Muscle of leg (tissue), 3 donors: ENCODE measurements at regions not wholly inside any gene's neighbourhood (a gene's known extent, or its start where the extent isn't known, plus 50 kb on each side); places are given as distances from the start of the nearest gene placed in this dataset.
A peak's percentile ranks its signal among the peaks of the same experiment; 100 is the strongest.

Experiments used
- DNase-seq: peaks from one replicate; pipeline ENCODE4 v3.0.0; 2013
- H3K27ac ChIP-seq: one replicate; pipeline ENCODE4 v1.5.1; 2013; ENCODE audit warnings: mild to moderate bottlenecking, low read length, control low read depth
- H3K27me3 ChIP-seq: one replicate; pipeline ENCODE4 v1.6.1; 2013; ENCODE audit warnings: low read length; ENCODE audit not compliant: control insufficient read depth, insufficient read depth
- H3K36me3 ChIP-seq: one replicate; pipeline ENCODE4 v1.6.1; 2013; ENCODE audit warnings: low read length; ENCODE audit not compliant: control insufficient read depth, insufficient read depth
- H3K4me1 ChIP-seq: one replicate; pipeline ENCODE4 v1.6.1; 2013; ENCODE audit warnings: low read length; ENCODE audit not compliant: control insufficient read depth, insufficient read depth
- H3K4me3 ChIP-seq: one replicate; pipeline ENCODE4 v1.5.1; 2013; ENCODE audit warnings: low read length, control low read depth
- H3K9me3 ChIP-seq: replicated peaks from 2 replicates; pipeline ENCODE4 v1.6.1; 2013; ENCODE audit warnings: low read depth, low read length; ENCODE audit not compliant: control insufficient read depth
- WGBS: methylation state at CpG from one replicate; pipeline ENCODE4 v1.1.5; 2013; ENCODE audit warnings: missing lambda C conversion rate; ENCODE audit not compliant: insufficient coverage; 5-methylcytosine and 5-hydroxymethylcytosine counted together

DNA sequence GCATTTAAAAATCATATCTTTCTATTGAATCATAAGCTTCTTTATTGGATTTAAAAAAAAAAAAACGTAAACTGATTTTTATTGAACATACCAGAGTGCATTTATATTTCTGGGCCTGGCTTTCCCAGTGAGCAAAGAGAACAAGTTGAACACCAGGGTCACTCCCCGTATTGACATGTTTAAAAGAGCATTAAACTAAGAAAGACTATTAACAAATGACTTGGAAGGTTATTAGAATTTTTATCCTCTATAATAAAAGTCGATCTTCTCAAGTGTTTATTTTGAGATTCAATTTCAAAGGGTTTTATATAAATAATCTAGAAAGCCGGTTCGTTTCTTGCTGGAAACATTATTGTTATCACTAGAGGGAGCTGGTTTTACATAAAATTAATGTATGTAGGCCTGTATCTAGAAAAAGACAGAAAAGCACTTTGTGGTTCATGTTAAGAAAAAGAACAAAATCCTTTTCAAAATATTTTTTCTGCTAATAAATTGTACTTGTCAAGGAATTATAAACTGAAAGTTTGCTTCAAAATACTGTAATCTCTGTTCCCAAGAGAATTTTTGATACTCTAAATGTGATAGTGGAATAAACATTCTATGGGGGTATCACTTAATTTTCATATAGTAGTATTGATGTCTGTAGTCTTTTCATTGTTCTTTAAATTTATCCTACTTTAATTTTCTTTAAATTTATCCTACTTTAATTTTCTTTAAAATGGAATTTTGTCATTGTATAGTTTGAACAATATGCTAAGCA, 321.8 kb upstream of the MME start:
- no peaks in the 10 kb centered on the region for H3K4me1 ChIP-seq
- no peak overlapping the region for H3K4me3 ChIP-seq
- peak; percentile 58 for DNase-seq
- no peaks in the 10 kb centered on the region for H3K27me3 ChIP-seq
- no CpG with 5 or more reads among the region's 5 CpGs for WGBS
- no peak overlapping the region for H3K27ac ChIP-seq
- H3K36me3 ChIP-seq, result no peaks in the 10 kb centered on the region
- H3K9me3 ChIP-seq, result no peaks in the 10 kb centered on the region

DNA sequence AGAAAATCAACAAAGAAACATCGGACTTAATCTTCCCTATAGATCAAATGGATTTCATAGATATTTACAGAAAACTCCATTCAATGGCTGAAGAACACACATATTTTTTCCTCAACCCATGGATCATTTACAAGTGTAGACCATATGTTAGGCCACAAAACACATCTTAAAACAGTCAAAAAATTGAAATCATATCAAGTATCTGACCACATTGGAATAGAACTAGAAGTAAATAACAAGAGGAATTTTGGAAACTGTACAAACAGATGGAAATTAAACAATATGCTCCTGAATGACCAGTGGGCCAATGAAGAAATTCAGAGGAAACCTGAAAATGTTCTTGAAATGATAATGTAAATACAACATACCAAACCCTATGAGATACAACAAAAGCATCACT, 323.1 kb upstream of the GPR149 start:
- no peaks in the 10 kb centered on the region for H3K9me3 ChIP-seq
- H3K27ac ChIP-seq, result no peak overlapping the region
- H3K36me3 ChIP-seq, result no peaks in the 10 kb centered on the region
- H3K4me1 ChIP-seq, result no peaks in the 10 kb centered on the region
- DNase-seq, result no peak
- WGBS, result no CpG with 5 or more reads among the region's 1 CpG
- no peak overlapping the region for H3K4me3 ChIP-seq
- no peaks in the 10 kb centered on the region for H3K27me3 ChIP-seq

DNA sequence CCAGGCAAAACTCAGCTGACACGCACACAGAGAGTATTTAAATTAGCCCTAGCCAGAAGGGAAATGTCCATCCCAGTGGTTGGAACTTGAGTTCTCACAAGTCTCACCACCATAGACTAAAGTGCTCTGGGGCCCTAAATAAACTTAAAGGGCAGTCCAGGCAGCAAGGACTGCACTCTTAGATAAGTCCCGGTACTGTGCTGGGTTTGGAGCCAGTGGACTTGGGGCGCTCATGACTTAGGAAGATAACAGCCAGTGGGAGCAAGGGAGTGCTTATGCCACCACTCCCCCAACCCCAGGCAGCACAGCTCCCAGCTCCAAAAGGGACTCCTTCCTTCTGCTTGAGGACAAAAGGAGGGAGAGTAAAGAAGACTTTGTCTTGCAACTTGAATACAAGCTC, 319.5 kb upstream of the GPR149 start:
- Histone ChIP-seq H3K36me3 (no peaks in the 10 kb centered on the region), H3K9me3 (no peaks in the 10 kb centered on the region), H3K4me3 (no peak overlapping the region), H3K27ac (no peak overlapping the region), H3K4me1 (no peaks in the 10 kb centered on the region), H3K27me3 (no peaks in the 10 kb centered on the region)
- DNase-seq, result no peak
- WGBS, result no CpG with 5 or more reads among the region's 3 CpGs

DNA sequence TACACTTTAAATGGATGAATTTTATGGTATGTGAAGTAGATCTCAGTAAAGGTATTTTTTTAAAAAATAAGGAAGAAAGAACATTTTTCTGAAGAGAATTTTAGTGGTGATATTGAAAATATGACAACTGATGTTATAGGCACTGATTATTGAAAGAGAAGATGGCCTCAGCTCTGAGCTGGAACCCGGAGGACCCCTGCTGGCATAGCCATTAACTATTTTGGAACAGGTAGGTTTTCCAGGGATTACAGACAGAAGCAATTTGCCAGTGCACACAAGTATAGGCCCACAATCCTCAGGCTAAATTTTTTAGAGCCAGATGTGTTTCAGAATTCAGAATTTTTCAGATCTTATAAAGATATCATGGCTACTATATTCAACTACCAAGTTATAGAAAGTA, 315.9 kb upstream of the GPR149 start:
- Histone ChIP-seq H3K4me3 (no peak overlapping the region), H3K9me3 (peaks cover 2% of the 10 kb centered on the region), H3K4me1 (no peaks in the 10 kb centered on the region), H3K27me3 (no peaks in the 10 kb centered on the region), H3K36me3 (no peaks in the 10 kb centered on the region), H3K27ac (no peak overlapping the region)
- 14% methylated on average over 1 of the region's 1 CpG for WGBS
- DNase-seq, result no peak

DNA sequence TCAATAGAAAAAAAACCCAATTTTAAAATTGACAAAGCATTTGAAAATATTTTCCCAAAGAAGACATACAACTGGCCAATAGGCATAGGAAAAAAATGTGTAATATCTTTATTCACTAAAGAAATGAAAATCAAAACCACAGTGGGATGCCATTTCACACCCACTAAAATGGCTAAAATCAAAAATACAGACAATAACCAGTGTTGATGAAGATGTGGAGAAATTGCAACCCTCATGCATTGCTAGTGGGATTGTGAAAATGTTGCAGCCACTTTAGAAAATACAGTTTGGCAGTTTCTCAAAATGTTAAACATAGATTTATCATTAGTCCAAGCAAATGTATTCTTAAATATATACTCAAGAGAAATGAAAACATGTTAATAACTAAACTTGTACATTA, 315.1 kb upstream of the GPR149 start:
- Histone ChIP-seq H3K36me3 (no peaks in the 10 kb centered on the region), H3K4me1 (no peaks in the 10 kb centered on the region), H3K4me3 (no peak overlapping the region), H3K9me3 (peaks cover 2% of the 10 kb centered on the region), H3K27ac (no peak overlapping the region), H3K27me3 (no peaks in the 10 kb centered on the region)
- no peak for DNase-seq

DNA sequence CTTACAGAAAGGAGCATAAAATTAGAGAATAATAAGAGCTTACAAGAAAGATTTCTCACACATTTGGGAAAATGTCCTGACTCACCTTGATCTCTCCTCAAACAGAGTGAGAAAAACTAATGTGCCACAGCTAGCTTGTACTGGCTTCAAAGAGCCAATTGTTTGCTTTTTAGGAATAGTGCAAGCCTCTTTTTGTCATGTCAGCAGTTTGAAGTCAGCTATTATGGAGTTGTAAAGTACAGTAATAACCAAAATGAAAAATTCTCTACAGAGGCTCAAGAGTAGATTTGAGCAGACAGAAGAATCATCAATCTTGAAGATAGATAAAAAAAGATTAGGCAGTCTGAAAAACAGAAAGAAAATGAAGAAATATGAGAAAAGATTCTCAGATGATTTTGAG, 313.4 kb upstream of the GPR149 start:
- H3K4me1 ChIP-seq, result no peaks in the 10 kb centered on the region
- peaks cover 2% of the 10 kb centered on the region for H3K9me3 ChIP-seq
- no peak overlapping the region for H3K27ac ChIP-seq
- no peak for DNase-seq
- no peaks in the 10 kb centered on the region for H3K36me3 ChIP-seq
- H3K4me3 ChIP-seq, result no peak overlapping the region
- no peaks in the 10 kb centered on the region for H3K27me3 ChIP-seq

DNA sequence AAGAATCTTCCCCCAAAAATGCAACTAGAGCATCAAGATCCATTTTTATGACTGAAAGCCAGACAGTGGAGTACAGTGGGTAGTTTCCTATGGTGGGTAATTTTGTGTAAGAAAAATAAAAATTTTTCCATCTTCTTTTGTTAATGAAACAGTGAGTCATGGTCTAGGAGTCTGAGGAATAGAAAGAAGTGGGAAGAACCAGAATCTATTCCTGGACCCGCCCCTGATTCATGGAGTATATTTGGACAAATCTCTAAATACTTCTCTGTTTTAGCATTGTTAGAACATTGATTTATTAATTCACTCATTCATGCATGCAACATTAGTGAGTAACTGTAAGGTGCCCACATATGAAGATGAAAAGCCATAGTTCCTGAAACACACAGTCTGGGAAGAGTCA, 304.5 kb upstream of the GPR149 start:
- Histone ChIP-seq H3K27me3 (no peaks in the 10 kb centered on the region), H3K4me3 (no peak overlapping the region)
- no CpG with 5 or more reads among the region's 1 CpG for WGBS

DNA sequence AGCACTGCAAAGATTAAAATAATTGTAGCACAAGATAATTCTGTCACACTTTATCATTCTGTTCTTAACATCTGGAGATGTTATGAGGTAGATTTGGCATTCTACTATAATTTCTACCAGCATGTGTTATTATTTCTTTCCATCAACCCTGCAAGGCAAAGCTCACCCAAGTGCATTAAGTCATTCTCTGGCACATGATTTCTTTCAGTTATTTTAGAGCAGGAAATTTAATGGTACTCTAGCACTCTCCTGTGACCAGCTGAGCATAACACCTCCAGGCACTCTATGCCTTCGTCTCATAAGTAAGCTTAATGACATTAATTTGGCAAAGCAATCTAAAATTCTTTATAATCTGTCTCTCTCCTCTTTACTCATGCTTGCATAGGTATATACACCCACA, 300.2 kb upstream of the GPR149 start:
- no CpG with 5 or more reads among the region's 1 CpG for WGBS
- no peaks in the 10 kb centered on the region for H3K36me3 ChIP-seq
- H3K9me3 ChIP-seq, result no peaks in the 10 kb centered on the region
- no peak overlapping the region for H3K27ac ChIP-seq
- no peaks in the 10 kb centered on the region for H3K27me3 ChIP-seq
- H3K4me3 ChIP-seq, result no peak overlapping the region
- DNase-seq, result peak; percentile 92
- no peaks in the 10 kb centered on the region for H3K4me1 ChIP-seq

More for the DNA sequence above, 304.5 kb upstream of the GPR149 start:
- no peaks in the 10 kb centered on the region for H3K4me1 ChIP-seq
- no peaks in the 10 kb centered on the region for H3K36me3 ChIP-seq
- DNase-seq, result no peak
- no peaks in the 10 kb centered on the region for H3K9me3 ChIP-seq
- H3K27ac ChIP-seq, result no peak overlapping the region

DNA sequence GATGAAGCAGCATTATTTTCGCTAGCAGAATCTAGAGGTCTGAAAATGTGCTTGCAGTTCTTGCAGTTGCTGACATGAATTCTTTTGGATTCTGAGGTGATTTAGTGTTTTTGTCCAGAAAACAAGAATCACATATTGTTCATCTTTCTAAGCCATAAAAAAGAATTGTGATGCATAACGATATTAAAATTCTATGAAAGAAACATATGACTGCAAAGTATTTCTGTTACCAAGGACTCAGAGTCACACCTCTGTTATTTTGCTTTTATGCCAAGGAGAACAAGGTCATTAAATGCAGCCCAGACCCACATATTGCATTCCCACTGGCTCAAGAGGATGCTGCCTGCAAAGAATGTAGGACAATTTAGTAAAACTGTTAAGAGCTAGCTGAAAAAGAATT, 299.8 kb upstream of the GPR149 start:
- Histone ChIP-seq H3K9me3 (no peaks in the 10 kb centered on the region), H3K4me3 (no peak overlapping the region), H3K4me1 (no peaks in the 10 kb centered on the region), H3K36me3 (no peaks in the 10 kb centered on the region), H3K27ac (no peak overlapping the region), H3K27me3 (no peaks in the 10 kb centered on the region)
- peak; percentile 89 for DNase-seq
- no CpG with 5 or more reads among the region's 2 CpGs for WGBS

DNA sequence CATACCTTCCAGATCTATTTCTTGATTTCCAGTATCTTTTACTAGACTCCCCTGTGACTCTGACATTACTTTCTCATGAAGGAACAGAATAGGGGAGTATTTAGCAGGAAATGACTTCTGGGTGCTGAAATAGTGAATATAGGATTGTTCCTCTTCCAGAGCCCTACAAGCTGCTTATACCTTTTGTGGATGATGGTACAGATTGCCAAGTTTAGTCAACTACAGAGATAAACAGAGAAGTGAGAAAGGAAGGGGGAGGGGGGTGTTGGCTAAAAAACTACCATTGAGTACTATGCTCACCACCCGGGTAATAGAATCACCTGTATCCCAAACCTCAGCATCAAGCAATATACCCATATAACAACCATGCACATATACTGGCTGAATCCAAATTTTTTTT, 298.3 kb upstream of the GPR149 start:
- no peak overlapping the region for H3K27ac ChIP-seq
- no peak overlapping the region for H3K4me3 ChIP-seq
- H3K4me1 ChIP-seq, result no peaks in the 10 kb centered on the region
- H3K27me3 ChIP-seq, result no peaks in the 10 kb centered on the region
- H3K36me3 ChIP-seq, result no peaks in the 10 kb centered on the region
- H3K9me3 ChIP-seq, result no peaks in the 10 kb centered on the region
- no peak for DNase-seq
- no CpG with 5 or more reads among the region's 1 CpG for WGBS

DNA sequence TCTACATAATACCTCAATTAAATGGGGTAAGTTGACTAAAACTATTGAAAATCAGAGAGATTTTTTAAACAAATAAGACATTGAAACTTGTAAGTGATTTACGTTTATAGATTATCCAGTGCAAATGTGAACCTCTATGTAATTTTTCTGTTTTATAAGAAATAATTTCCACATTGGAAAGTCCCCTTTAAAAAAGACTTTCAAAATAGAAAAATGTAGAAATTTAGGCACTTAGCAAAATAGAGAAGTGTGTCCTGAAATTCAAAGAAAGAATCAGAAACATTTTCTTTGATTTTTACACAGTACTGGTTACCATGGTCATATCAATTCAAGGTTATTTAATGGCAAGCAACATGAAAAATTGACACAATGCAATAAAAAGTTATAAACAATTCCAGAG, 290.9 kb upstream of the GPR149 start:
- Histone ChIP-seq H3K27ac (no peak overlapping the region), H3K9me3 (no peaks in the 10 kb centered on the region), H3K4me3 (no peak overlapping the region), H3K4me1 (no peaks in the 10 kb centered on the region), H3K27me3 (no peaks in the 10 kb centered on the region), H3K36me3 (no peaks in the 10 kb centered on the region)
- no peak for DNase-seq
- no CpG with 5 or more reads among the region's 1 CpG for WGBS
